Nephron (organoid): ENCODE measurements at regions not wholly inside any gene's neighbourhood (a gene's known extent, or its start where the extent isn't known, plus 50 kb on each side); places are given as distances from the start of the nearest gene placed in this dataset.
"Not testable (repeated sequence)": the region's sequence is repeated elsewhere in the genome, so short reads cannot be mapped to it uniquely, and the experiment has no call there.

ENCODE experiments used
- H3K27ac Mint-ChIP-seq, 3 experiments: 2 replicates each; pipeline ENCODE4 v1.8.0; 2020; ENCODE audit warnings: mixed read lengths in 3 of 3, mild to moderate bottlenecking in 2 of 3, moderate library complexity in 1 of 3
- H3K27me3 Mint-ChIP-seq: 2 replicates; pipeline ENCODE4 v1.8.0; 2021; ENCODE audit warnings: low read depth, mild to moderate bottlenecking, moderate library complexity, mixed read lengths
- H3K36me3 Mint-ChIP-seq: 2 replicates; pipeline ENCODE4 v1.8.0; 2020; ENCODE audit warnings: low read depth, mixed read lengths
- H3K4me1 Mint-ChIP-seq: 2 replicates; pipeline ENCODE4 v1.8.0; 2020; ENCODE audit warnings: mixed read lengths
- H3K4me3 Mint-ChIP-seq, 3 experiments: 2 replicates each; pipeline ENCODE4 v1.8.0; 2020; ENCODE audit warnings: mild to moderate bottlenecking in 3 of 3, mixed read lengths in 3 of 3, moderate library complexity in 2 of 3
- H3K9me3 Mint-ChIP-seq: 2 replicates; pipeline ENCODE4 v1.8.0; 2020; ENCODE audit warnings: mixed read lengths
- CTCF ChIP-seq, 3 experiments: fragments of 200-600 bp; sonication (generic); IDR thresholded peaks; one replicate each; pipeline ENCODE4 v1.5.0; 2021; ENCODE audit warnings: antibody characterized with exemption in 3 of 3; ENCODE audit not compliant: unreplicated experiment in 3 of 3

GRCh38 chr5:165400086-165400485 lies 1894.7 kb downstream of the MAT2B start:
- Mint-ChIP-seq H3K4me3 (no peak overlapping the region), H3K27me3 (no peaks in the 10 kb centered on the region), H3K27ac (no peak overlapping the region), H3K36me3 (no peaks in the 10 kb centered on the region), H3K4me1 (peaks cover 4% of the 10 kb centered on the region), H3K9me3 (no peaks in the 10 kb centered on the region)
- no peak for TF ChIP-seq CTCF (IDR thresholded peaks at IDR 0.05; ENCODE audit: unreplicated experiment in 3 of 3)

GRCh38 chr5:165404917-165405316 lies 1899.5 kb downstream of the MAT2B start:
- TF ChIP-seq CTCF (IDR thresholded peaks at IDR 0.05; ENCODE audit: unreplicated experiment in 3 of 3) = no peak
- Mint-ChIP-seq H3K4me1 (peaks cover 4% of the 10 kb centered on the region), H3K27me3 (no peaks in the 10 kb centered on the region), H3K36me3 (no peaks in the 10 kb centered on the region), H3K9me3 (peaks cover 27% of the 10 kb centered on the region), H3K27ac (no peak overlapping the region), H3K4me3 (no peak overlapping the region)

GRCh38 chr5:165405340-165405739 lies 1899.9 kb downstream of the MAT2B start:
- Mint-ChIP-seq H3K27ac (no peak overlapping the region), H3K36me3 (no peaks in the 10 kb centered on the region), H3K4me1 (peaks cover 4% of the 10 kb centered on the region), H3K4me3 (no peak overlapping the region), H3K9me3 (peaks cover 27% of the 10 kb centered on the region), H3K27me3 (no peaks in the 10 kb centered on the region)
- no peak for TF ChIP-seq CTCF (IDR thresholded peaks at IDR 0.05; ENCODE audit: unreplicated experiment in 3 of 3)

- no peaks in the 10 kb centered on the region for H3K4me1 Mint-ChIP-seq
- H3K36me3 Mint-ChIP-seq = no peaks in the 10 kb centered on the region
- H3K27me3 Mint-ChIP-seq = no peaks in the 10 kb centered on the region
- no peak overlapping the region for H3K4me3 Mint-ChIP-seq
- H3K9me3 Mint-ChIP-seq = peaks cover 31% of the 10 kb centered on the region
- no peak overlapping the region for H3K27ac Mint-ChIP-seq
- TF ChIP-seq CTCF (IDR thresholded peaks at IDR 0.05; ENCODE audit: unreplicated experiment in 3 of 3) = no peak
Observed at GRCh38 chr5:165407352-165407751, 1901.9 kb downstream of the MAT2B start.

GRCh38 chr5:165410476-165410875 lies 1905.1 kb downstream of the MAT2B start:
- H3K27ac Mint-ChIP-seq = no peak overlapping the region
- no peak for TF ChIP-seq CTCF (IDR thresholded peaks at IDR 0.05; ENCODE audit: unreplicated experiment in 3 of 3)
- H3K4me3 Mint-ChIP-seq = no peak overlapping the region
- H3K36me3 Mint-ChIP-seq = no peaks in the 10 kb centered on the region
- H3K27me3 Mint-ChIP-seq = no peaks in the 10 kb centered on the region
- H3K4me1 Mint-ChIP-seq = no peaks in the 10 kb centered on the region
- H3K9me3 Mint-ChIP-seq = peaks cover 40% of the 10 kb centered on the region

- H3K4me3 Mint-ChIP-seq, H3K4me1 Mint-ChIP-seq, H3K36me3 Mint-ChIP-seq, H3K27me3 Mint-ChIP-seq, H3K27ac Mint-ChIP-seq: not testable (repeated sequence)
- H3K9me3 Mint-ChIP-seq = peaks cover 35% of the 10 kb centered on the region
Observed at GRCh38 chr5:165411532-165411931, 1906.1 kb downstream of the MAT2B start.
